Body of pancreas (tissue), 4 donors: ENCODE measurements at regions not wholly inside any gene's neighbourhood (a gene's known extent, or its start where the extent isn't known, plus 50 kb on each side); places are given as distances from the start of the nearest gene placed in this dataset.

ENCODE experiments used
- CTCF ChIP-seq, 7 experiments: fragments of 450-650 bp in 4 of 7; fragments of 200-600 bp in 3 of 7; sonication (generic) in 3 of 7; IDR thresholded peaks; one replicate each; pipeline ENCODE4 v1.5.1; 2016 to 2019; ENCODE audit warnings: antibody characterized with exemption in 7 of 7
- POLR2A ChIP-seq, 3 donors: fragments of 450-650 bp; IDR thresholded peaks; one replicate each; pipeline ENCODE4 v1.6.1; 2016; ENCODE audit warnings: antibody characterized with exemption in 3 of 3, mild to moderate bottlenecking in 2 of 3

- TF ChIP-seq CTCF (IDR thresholded peaks at IDR 0.05): no peak
- TF ChIP-seq POLR2A (IDR thresholded peaks at IDR 0.05): no peak
Observed at GRCh38 chr18:38458698-38459097, 893.1 kb upstream of the CELF4 start.
